LNCAP (cell line): ENCODE measurements at regions not wholly inside any gene's neighbourhood (a gene's known extent, or its start where the extent isn't known, plus 50 kb on each side); places are given as distances from the start of the nearest gene placed in this dataset.

Source experiments
- CTCF ChIP-seq: fragments of 450-650 bp; IDR thresholded peaks from 2 replicates; pipeline ENCODE4 v1.5.1; 2017; ENCODE audit warnings: mild to moderate bottlenecking

DNA sequence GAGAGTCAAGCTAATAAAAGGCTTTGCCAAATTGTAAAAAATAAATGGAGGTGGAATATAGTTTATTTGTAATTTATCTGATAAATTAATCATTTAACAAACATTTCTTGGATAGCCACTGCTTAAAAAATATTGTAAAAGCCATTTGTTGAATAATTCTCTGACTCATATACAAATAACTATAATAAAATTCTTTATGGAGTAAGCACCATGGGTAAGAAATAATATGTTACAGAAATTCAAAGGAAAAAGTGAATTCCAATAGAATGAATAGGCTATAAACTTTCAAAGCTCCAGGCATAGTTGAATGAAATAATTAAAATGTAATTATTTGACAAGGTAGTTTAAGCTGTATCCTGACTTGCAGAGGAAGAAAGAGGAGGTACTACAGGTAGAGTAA lies 291.4 kb upstream of the TMEM229A start:
- no peak for TF ChIP-seq CTCF

DNA sequence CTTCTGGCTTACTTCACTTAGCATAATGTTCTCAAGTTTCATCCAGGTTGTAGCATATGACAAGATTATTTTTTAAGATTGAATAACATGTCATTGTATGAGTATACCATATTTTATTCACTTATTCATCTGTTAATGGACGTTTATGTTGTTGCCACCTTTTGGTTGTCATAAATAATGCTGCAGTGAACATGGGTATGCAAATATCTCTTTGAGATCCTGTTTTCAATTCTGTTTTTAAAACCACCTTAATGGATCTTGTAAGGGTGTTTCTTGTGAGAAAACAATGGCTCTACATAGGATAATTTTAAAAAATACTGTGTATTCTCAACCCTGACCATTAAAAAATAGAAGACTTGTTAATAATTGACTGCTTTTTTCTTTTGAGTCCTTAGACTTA lies 290.7 kb upstream of the TMEM229A start:
- no peak for TF ChIP-seq CTCF

GRCh38 chr7:124322561-124322960 lies 289.7 kb upstream of the TMEM229A start:
- TF ChIP-seq CTCF, result no peak

GRCh38 chr7:124318721-124319450 lies 286.0 kb upstream of the TMEM229A start:
- no peak for TF ChIP-seq CTCF

GRCh38 chr7:124310934-124311390 lies 278.1 kb upstream of the TMEM229A start:
- TF ChIP-seq CTCF, result no peak

- TF ChIP-seq CTCF, result no peak
Measured at GRCh38 chr7:124308384-124308783, 275.5 kb upstream of the TMEM229A start.

- no peak for TF ChIP-seq CTCF
Measured at GRCh38 chr7:124295289-124295688, 262.4 kb upstream of the TMEM229A start.

GRCh38 chr7:124284937-124285336 lies 252.1 kb upstream of the TMEM229A start:
- no peak for TF ChIP-seq CTCF
